Tibial nerve (tissue), 4 donors: ENCODE measurements at regions not wholly inside any gene's neighbourhood (a gene's known extent, or its start where the extent isn't known, plus 50 kb on each side); places are given as distances from the start of the nearest gene placed in this dataset.

Source experiments
- EP300 ChIP-seq, 2 donors: sonication (generic); formaldehyde crosslinking; IDR thresholded peaks; one replicate each; pipeline ENCODE4 v1.6.1; 2017; ENCODE audit warnings: antibody characterized with exemption in 2 of 2, mild to moderate bottlenecking in 1 of 2
- POLR2A ChIP-seq, 2 donors: fragments of 450-650 bp; IDR thresholded peaks; one replicate each; pipeline ENCODE4 v1.6.1; 2017; ENCODE audit warnings: antibody characterized with exemption in 2 of 2, mild to moderate bottlenecking in 2 of 2, moderate library complexity in 2 of 2
- TF ChIP-seq, protein P1 (sequence below), 5 experiments: fragments of 200-600 bp in 3 of 5; fragments of 450-650 bp in 2 of 5; sonication (generic) in 3 of 5; IDR thresholded peaks; one replicate each; pipeline ENCODE4 v1.5.1; 2016 to 2019; ENCODE audit warnings: antibody characterized with exemption in 5 of 5, mild to moderate bottlenecking in 3 of 5, moderate library complexity in 2 of 5

DNA sequence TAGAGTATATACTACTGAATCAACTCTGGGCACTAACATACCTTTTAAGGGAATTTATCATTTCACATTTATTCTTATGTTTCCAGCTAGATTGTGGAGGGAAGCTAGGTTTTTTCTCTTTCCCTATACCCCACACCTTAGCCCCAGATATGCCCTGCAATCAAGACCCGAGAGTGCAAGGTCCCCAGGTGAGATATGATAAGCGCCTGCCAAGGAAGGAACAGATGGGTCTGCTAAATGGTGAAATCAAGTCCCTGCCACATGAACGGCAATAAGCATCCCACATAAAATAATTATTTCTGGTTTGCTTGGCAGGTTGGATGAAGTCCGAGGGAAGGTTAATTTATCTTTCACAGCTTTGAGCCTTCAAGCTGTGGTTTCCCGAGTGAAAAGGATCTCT is 195.5 kb downstream of the TOX3 start:
- no peak for TF ChIP-seq POLR2A (IDR thresholded peaks at IDR 0.05)
- TF ChIP-seq, protein P1, sequence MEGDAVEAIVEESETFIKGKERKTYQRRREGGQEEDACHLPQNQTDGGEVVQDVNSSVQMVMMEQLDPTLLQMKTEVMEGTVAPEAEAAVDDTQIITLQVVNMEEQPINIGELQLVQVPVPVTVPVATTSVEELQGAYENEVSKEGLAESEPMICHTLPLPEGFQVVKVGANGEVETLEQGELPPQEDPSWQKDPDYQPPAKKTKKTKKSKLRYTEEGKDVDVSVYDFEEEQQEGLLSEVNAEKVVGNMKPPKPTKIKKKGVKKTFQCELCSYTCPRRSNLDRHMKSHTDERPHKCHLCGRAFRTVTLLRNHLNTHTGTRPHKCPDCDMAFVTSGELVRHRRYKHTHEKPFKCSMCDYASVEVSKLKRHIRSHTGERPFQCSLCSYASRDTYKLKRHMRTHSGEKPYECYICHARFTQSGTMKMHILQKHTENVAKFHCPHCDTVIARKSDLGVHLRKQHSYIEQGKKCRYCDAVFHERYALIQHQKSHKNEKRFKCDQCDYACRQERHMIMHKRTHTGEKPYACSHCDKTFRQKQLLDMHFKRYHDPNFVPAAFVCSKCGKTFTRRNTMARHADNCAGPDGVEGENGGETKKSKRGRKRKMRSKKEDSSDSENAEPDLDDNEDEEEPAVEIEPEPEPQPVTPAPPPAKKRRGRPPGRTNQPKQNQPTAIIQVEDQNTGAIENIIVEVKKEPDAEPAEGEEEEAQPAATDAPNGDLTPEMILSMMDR (IDR thresholded peaks at IDR 0.05): no peak
- no peak for TF ChIP-seq EP300 (IDR thresholded peaks at IDR 0.05)
